Neural cell (in vitro differentiated cells): ENCODE measurements at regions not wholly inside any gene's neighbourhood (a gene's known extent, or its start where the extent isn't known, plus 50 kb on each side); places are given as distances from the start of the nearest gene placed in this dataset.

ENCODE experiments used
- H2AFZ ChIP-seq: fragments of 200-600, 300-800 bp; sonication (generic), shearing (Covaris generic); 2 replicates; pipeline ENCODE4 v1.6.0; 2014; ENCODE audit warnings: low read depth, mild to moderate bottlenecking, antibody characterized with exemption, low read length, moderate library complexity
- H3F3A ChIP-seq: fragments of 200-600 bp; shearing (Covaris generic); 2 replicates; pipeline ENCODE4 v1.6.1; 2016; ENCODE audit warnings: mild to moderate bottlenecking, moderate library complexity, mixed read lengths, antibody characterized with exemption, low read length; ENCODE audit not compliant: insufficient read depth, poor library complexity, severe bottlenecking
- H3K27ac ChIP-seq: fragments of 200-600, 300-800 bp; sonication (generic), shearing (Covaris generic); 2 replicates; pipeline ENCODE4 v1.5.1; 2014; ENCODE audit warnings: mild to moderate bottlenecking, low read length, moderate library complexity
- H3K27me3 ChIP-seq: fragments of 300-800, 200-600 bp; sonication (generic), shearing (Covaris generic); 2 replicates; pipeline ENCODE4 v1.6.0; 2014; ENCODE audit warnings: mild to moderate bottlenecking, low read depth, low read length, moderate library complexity; ENCODE audit not compliant: insufficient read depth
- H3K36me3 ChIP-seq: fragments of 300-800, 200-600 bp; sonication (generic), shearing (Covaris generic); 2 replicates; pipeline ENCODE4 v1.5.1; 2014; ENCODE audit warnings: mild to moderate bottlenecking, antibody characterized with exemption, low read length, moderate library complexity; ENCODE audit not compliant: insufficient read depth
- H3K4me2 ChIP-seq: fragments of 300-800, 200-600 bp; sonication (generic), shearing (Covaris generic); 2 replicates; pipeline ENCODE4 v1.6.0; 2014; ENCODE audit warnings: mild to moderate bottlenecking, low read length
- H3K4me3 ChIP-seq: fragments of 300-800, 200-600 bp; sonication (generic), shearing (Covaris generic); 2 replicates; pipeline ENCODE4 v1.5.1; 2014; ENCODE audit warnings: mild to moderate bottlenecking, low read length, moderate library complexity
- H3K79me2 ChIP-seq: fragments of 200-600 bp; shearing (Covaris generic); replicated peaks from 2 replicates; pipeline ENCODE4 v1.6.0; 2014; ENCODE audit warnings: mild to moderate bottlenecking, low read length, moderate library complexity; ENCODE audit not compliant: insufficient read depth
- H3K9ac ChIP-seq: fragments of 300-800, 200-600 bp; sonication (generic), shearing (Covaris generic); 2 replicates; pipeline ENCODE4 v1.6.1; 2016; ENCODE audit warnings: mild to moderate bottlenecking, low read length, mixed read lengths
- H3K9me2 ChIP-seq: fragments of 200-600 bp; shearing (Covaris generic); 2 replicates; pipeline ENCODE4 v1.6.1; 2016; ENCODE audit warnings: mild to moderate bottlenecking, low read length, mixed read lengths; ENCODE audit not compliant: insufficient read depth
- H3K9me3 ChIP-seq: fragments of 200-600, 300-800 bp; sonication (generic), shearing (Covaris generic); 2 replicates; pipeline ENCODE4 v1.6.1; 2016; ENCODE audit warnings: mild to moderate bottlenecking, mixed run types, low read length, moderate library complexity, mixed read lengths
- H4K20me1 ChIP-seq: fragments of 200-600 bp; shearing (Covaris generic); 2 replicates; pipeline ENCODE4 v1.6.1; 2016; ENCODE audit warnings: mild to moderate bottlenecking, mixed run types; ENCODE audit not compliant: insufficient read depth
- CTCF ChIP-seq: fragments of 450-650 bp; IDR thresholded peaks from 2 replicates; pipeline ENCODE4 v1.5.1; 2014; ENCODE audit warnings: antibody characterized with exemption, mild to moderate bottlenecking, moderate library complexity; ENCODE audit not compliant: poor library complexity, severe bottlenecking
- EP300 ChIP-seq: fragments of 450-650 bp; conservative IDR thresholded peaks from 2 replicates; pipeline ENCODE4 v1.6.1; 2014; ENCODE audit warnings: antibody characterized with exemption, mild to moderate bottlenecking, moderate library complexity; ENCODE audit not compliant: poor library complexity, severe bottlenecking
- EZH2 ChIP-seq: fragments of 200-600, 300-800 bp; shearing (Covaris generic), sonication (generic); IDR thresholded peaks from 2 replicates; pipeline ENCODE4 v1.6.1; 2014; ENCODE audit warnings: antibody characterized with exemption, low read length, borderline replicate concordance, mild to moderate bottlenecking; ENCODE audit not compliant: insufficient read depth, poor library complexity, severe bottlenecking
- MXI1 ChIP-seq: fragments of 450-650 bp; conservative IDR thresholded peaks from 2 replicates; pipeline ENCODE4 v1.6.1; 2014; ENCODE audit warnings: antibody characterized with exemption, mild to moderate bottlenecking; ENCODE audit not compliant: poor library complexity, severe bottlenecking
- POLR2AphosphoS5 ChIP-seq: IDR thresholded peaks from 2 replicates; pipeline ENCODE4 v1.6.1; 2012
- RAD21 ChIP-seq: fragments of 450-650 bp; conservative IDR thresholded peaks from 2 replicates; pipeline ENCODE4 v1.6.1; 2014; ENCODE audit warnings: antibody characterized with exemption, mild to moderate bottlenecking, moderate library complexity
- REST ChIP-seq: IDR thresholded peaks from 2 replicates; pipeline ENCODE4 v1.6.1; 2012; ENCODE audit warnings: borderline replicate concordance
- SMC3 ChIP-seq: fragments of 450-650 bp; conservative IDR thresholded peaks from 2 replicates; pipeline ENCODE4 v1.6.1; 2014; ENCODE audit warnings: antibody characterized with exemption, mild to moderate bottlenecking, moderate library complexity; ENCODE audit not compliant: poor library complexity
- TAF1 ChIP-seq: IDR thresholded peaks from 2 replicates; pipeline ENCODE4 v1.6.1; 2012; ENCODE audit warnings: low read depth

GRCh38 chr21:39114871-39115575 lies 68.2 kb downstream of the PSMG1 start:
- H3K9me3 ChIP-seq = no peaks in the 10 kb centered on the region
- H3K27me3 ChIP-seq = no peaks in the 10 kb centered on the region
- no peaks in the 10 kb centered on the region for H3K9me2 ChIP-seq
- H3K36me3 ChIP-seq = no peaks in the 10 kb centered on the region
- H4K20me1 ChIP-seq = no peaks in the 10 kb centered on the region
- H3K9ac ChIP-seq = no peak overlapping the region
- H3K79me2 ChIP-seq = no peaks in the 10 kb centered on the region
- H3K27ac ChIP-seq = no peak overlapping the region
- TF ChIP-seq EP300 = no peak
- no peak for TF ChIP-seq REST
- no peak for TF ChIP-seq CTCF
- no peak for TF ChIP-seq MXI1
- no peak for TF ChIP-seq EZH2
- no peak for TF ChIP-seq RAD21
- TF ChIP-seq POLR2AphosphoS5 = no peak
- no peak for TF ChIP-seq TAF1
- no peak for TF ChIP-seq SMC3
- H3F3A ChIP-seq = no peaks in the 10 kb centered on the region
- H3K4me2 ChIP-seq = no peak overlapping the region
- H2AFZ ChIP-seq = no peak overlapping the region
- no peak overlapping the region for H3K4me3 ChIP-seq

GRCh38 chr21:39111931-39112550 lies 71.2 kb downstream of the PSMG1 start:
- Histone ChIP-seq H3K9ac (no peak overlapping the region), H3K9me2 (no peaks in the 10 kb centered on the region), H3K79me2 (no peaks in the 10 kb centered on the region), H3K4me3 (no peak overlapping the region), H2AFZ (no peak overlapping the region), H3K36me3 (no peaks in the 10 kb centered on the region), H3K27me3 (no peaks in the 10 kb centered on the region), H3K4me2 (no peak overlapping the region), H3K9me3 (no peaks in the 10 kb centered on the region), H3K27ac (no peak overlapping the region), H4K20me1 (no peaks in the 10 kb centered on the region), H3F3A (no peaks in the 10 kb centered on the region)
- TF ChIP-seq TAF1 = no peak
- TF ChIP-seq SMC3 = no peak
- no peak for TF ChIP-seq MXI1
- no peak for TF ChIP-seq CTCF
- no peak for TF ChIP-seq RAD21
- no peak for TF ChIP-seq EP300
- TF ChIP-seq EZH2 = no peak
- TF ChIP-seq REST = no peak
- no peak for TF ChIP-seq POLR2AphosphoS5
